Lower lobe of right lung (tissue), 2 donors: ENCODE measurements at regions not wholly inside any gene's neighbourhood (a gene's known extent, or its start where the extent isn't known, plus 50 kb on each side); places are given as distances from the start of the nearest gene placed in this dataset.
"Not testable (repeated sequence)": the region's sequence is repeated elsewhere in the genome, so short reads cannot be mapped to it uniquely, and the experiment has no call there.

Experiments
- ATAC-seq, 2 donors: fragments of 200-7000 bp; cut with Tn5 transposase; one replicate each; pipeline ENCODE4 v1.9.1; 2020 to 2022; ENCODE audit warnings: mild to moderate bottlenecking in 2 of 2, moderate library complexity in 2 of 2
- DNase-seq: peaks from one replicate; pipeline ENCODE4 v3.0.0-alpha.2; 2020
- H3K27ac ChIP-seq: fragments of 200-600 bp; one replicate; pipeline ENCODE4 v1.8.0; 2022
- H3K27me3 ChIP-seq: fragments of 200-600 bp; one replicate; pipeline ENCODE4 v1.8.0; 2022; ENCODE audit warnings: low read depth
- H3K36me3 ChIP-seq: fragments of 200-600 bp; one replicate; pipeline ENCODE4 v1.8.0; 2022; ENCODE audit warnings: mild to moderate bottlenecking
- H3K4me1 ChIP-seq: fragments of 200-600 bp; one replicate; pipeline ENCODE4 v1.8.0; 2022
- H3K4me3 ChIP-seq: fragments of 200-600 bp; one replicate; pipeline ENCODE4 v1.8.0; 2022; ENCODE audit warnings: mild to moderate bottlenecking
- H3K9me3 ChIP-seq: fragments of 200-600 bp; one replicate; pipeline ENCODE4 v1.8.0; 2022
- CTCF ChIP-seq: fragments of 200-600 bp; IDR thresholded peaks from one replicate; pipeline ENCODE4 v1.8.0; 2022; ENCODE audit warnings: antibody characterized with exemption, mild to moderate bottlenecking
- intact Hi-C: fragments of 100-400 bp; cut with DNase I; formaldehyde crosslinking; loops from one replicate; pipeline ENCODE4 v1.11.0; 2022
- donor health status: DM: no; HTN: yes; CAD: no; lungs with severe emphysema.

GRCh38 chr5:179403426-179404147 lies 58.3 kb upstream of the ADAMTS2 start:
- H3K27ac ChIP-seq = no peak overlapping the region
- H3K9me3 ChIP-seq = peaks cover 18% of the 10 kb centered on the region
- ATAC-seq = no peak
- H3K36me3 ChIP-seq = no peaks in the 10 kb centered on the region
- no peak for TF ChIP-seq CTCF
- intact Hi-C loops = no loop called here
- H3K4me1 ChIP-seq = peaks cover 16% of the 10 kb centered on the region
- H3K4me3 ChIP-seq = no peak overlapping the region
- no peak for DNase-seq
- no peaks in the 10 kb centered on the region for H3K27me3 ChIP-seq

GRCh38 chr5:179400435-179400834 lies 55.2 kb upstream of the ADAMTS2 start:
- H3K9me3 ChIP-seq = peaks cover 18% of the 10 kb centered on the region
- H3K27me3 ChIP-seq, H3K4me1 ChIP-seq, intact Hi-C loops, H3K4me3 ChIP-seq, H3K36me3 ChIP-seq, ATAC-seq, H3K27ac ChIP-seq, DNase-seq: not testable (repeated sequence)

GRCh38 chr5:179400020-179400419 lies 54.8 kb upstream of the ADAMTS2 start:
- ATAC-seq = no peak
- DNase-seq = no peak
- Histone ChIP-seq H3K27me3 (no peaks in the 10 kb centered on the region), H3K36me3 (no peaks in the 10 kb centered on the region), H3K9me3 (peaks cover 18% of the 10 kb centered on the region), H3K27ac (no peak overlapping the region), H3K4me1 (no peaks in the 10 kb centered on the region), H3K4me3 (no peak overlapping the region)
- TF ChIP-seq CTCF = no peak
- intact Hi-C loops = no loop called here

GRCh38 chr5:179399327-179399726 lies 54.1 kb upstream of the ADAMTS2 start:
- H3K36me3 ChIP-seq, DNase-seq, ATAC-seq, H3K4me3 ChIP-seq, intact Hi-C loops, H3K4me1 ChIP-seq, H3K27ac ChIP-seq, H3K27me3 ChIP-seq: not testable (repeated sequence)
- H3K9me3 ChIP-seq = peaks cover 18% of the 10 kb centered on the region

- ATAC-seq = no peak
- intact Hi-C loops = no loop called here
- H3K4me3 ChIP-seq = no peak overlapping the region
- TF ChIP-seq CTCF = no peak
- H3K27ac ChIP-seq = no peak overlapping the region
- H3K27me3 ChIP-seq = no peaks in the 10 kb centered on the region
- no peaks in the 10 kb centered on the region for H3K4me1 ChIP-seq
- no peaks in the 10 kb centered on the region for H3K36me3 ChIP-seq
- DNase-seq = no peak
- H3K9me3 ChIP-seq = peaks cover 20% of the 10 kb centered on the region
Observed at GRCh38 chr5:179397516-179397915, 52.3 kb upstream of the ADAMTS2 start.
